WTC11 (cell line): ENCODE measurements at regions not wholly inside any gene's neighbourhood (a gene's known extent, or its start where the extent isn't known, plus 50 kb on each side); places are given as distances from the start of the nearest gene placed in this dataset.

ENCODE experiments used
- ATAC-seq: fragments of 200-7000 bp; cut with Tn5 transposase; 2 replicates; pipeline ENCODE4 v1.10.0; 2021; ENCODE audit warnings: mild to moderate bottlenecking, moderate library complexity
- CTCF ChIA-PET: fragments of 300-600 bp; sonication (Branson Sonifier 250); formaldehyde crosslinking; loops from one replicate; lab custom pipeline; 2021; ENCODE audit warnings: antibody characterized with exemption; lab: Charles Lee
- POLR2A ChIA-PET: fragments of 350-600 bp; sonication (Branson Sonifier 250); formaldehyde crosslinking; loops from one replicate; lab custom pipeline; 2021; ENCODE audit warnings: antibody characterized with exemption; lab: Charles Lee
- DNase-seq: peaks from one replicate; pipeline ENCODE4 v3.0.0; 2021; ENCODE audit warnings: low spot score
- H3K27ac Mint-ChIP-seq: 2 replicates; pipeline ENCODE4 v1.8.0; 2021; ENCODE audit warnings: mixed read lengths
- H3K27me3 Mint-ChIP-seq: 2 replicates; pipeline ENCODE4 v1.8.0; 2021; ENCODE audit warnings: low read depth, mild to moderate bottlenecking, moderate library complexity, mixed read lengths
- H3K36me3 Mint-ChIP-seq: 2 replicates; pipeline ENCODE4 v1.8.0; 2021; ENCODE audit warnings: mixed read lengths
- H3K4me1 Mint-ChIP-seq: 2 replicates; pipeline ENCODE4 v1.8.0; 2022; ENCODE audit warnings: mixed read lengths
- H3K4me3 Mint-ChIP-seq: 2 replicates; pipeline ENCODE4 v1.8.0; 2021; ENCODE audit warnings: mild to moderate bottlenecking, moderate library complexity, mixed read lengths
- H3K9me3 Mint-ChIP-seq: 2 replicates; pipeline ENCODE4 v1.8.0; 2021; ENCODE audit warnings: mixed read lengths
- ELF4 ChIP-seq: sonication (generic); formaldehyde crosslinking; IDR thresholded peaks from 2 replicates; pipeline ENCODE4 v1.8.1; 2022; ENCODE audit warnings: low read depth, mild to moderate bottlenecking, moderate library complexity, missing genetic modification reagents
- FOXJ3 ChIP-seq: sonication (generic); formaldehyde crosslinking; IDR thresholded peaks from 2 replicates; pipeline ENCODE4 v1.9.0; 2021; ENCODE audit warnings: missing genetic modification reagents, mild to moderate bottlenecking, borderline replicate concordance
- FOXK1 ChIP-seq: sonication (generic); formaldehyde crosslinking; IDR thresholded peaks from 2 replicates; pipeline ENCODE4 v1.8.0; 2022; ENCODE audit warnings: mild to moderate bottlenecking, moderate library complexity, missing genetic modification reagents
- GABPB1 ChIP-seq: sonication (generic); formaldehyde crosslinking; IDR thresholded peaks from 2 replicates; pipeline ENCODE4 v1.8.1; 2023; ENCODE audit warnings: mild to moderate bottlenecking, missing genetic modification reagents
- GRHL2 ChIP-seq: fragments of 250-450 bp; sonication (Bioruptor Pico); IDR thresholded peaks from 2 replicates; pipeline ENCODE4 v1.8.0; 2022; ENCODE audit warnings: mild to moderate bottlenecking, moderate library complexity; ENCODE audit not compliant: insufficient replicate concordance, severe bottlenecking
- MXD4 ChIP-seq: fragments of 250-450 bp; sonication (Bioruptor Pico); IDR thresholded peaks from 2 replicates; pipeline ENCODE4 v1.8.0; 2021; ENCODE audit warnings: mild to moderate bottlenecking, moderate library complexity, borderline replicate concordance
- OVOL2 ChIP-seq: fragments of 250-450 bp; sonication (Bioruptor Pico); IDR thresholded peaks from 2 replicates; pipeline ENCODE4 v1.9.0; 2021; ENCODE audit warnings: mild to moderate bottlenecking, borderline replicate concordance
- PRRX2 ChIP-seq: fragments of 250-450 bp; sonication (Bioruptor Pico); IDR thresholded peaks from 2 replicates; pipeline ENCODE4 v1.8.0; 2021; ENCODE audit warnings: mild to moderate bottlenecking
- TP53 ChIP-seq: sonication (generic); formaldehyde crosslinking; IDR thresholded peaks from 2 replicates; pipeline ENCODE4 v1.8.1; 2023; ENCODE audit warnings: mild to moderate bottlenecking, missing genetic modification reagents
- ZNF219 ChIP-seq: sonication (generic); formaldehyde crosslinking; IDR thresholded peaks from 2 replicates; pipeline ENCODE4 v1.8.0; 2023; ENCODE audit warnings: missing genetic modification reagents, mild to moderate bottlenecking, borderline replicate concordance
- TF ChIP-seq, protein P1 (sequence below): sonication (generic); formaldehyde crosslinking; IDR thresholded peaks from 2 replicates; pipeline ENCODE4 v1.8.0; 2022; ENCODE audit warnings: mild to moderate bottlenecking, missing genetic modification reagents
- TF ChIP-seq, protein P2 (sequence below): sonication (generic); formaldehyde crosslinking; IDR thresholded peaks from 2 replicates; pipeline ENCODE4 v1.8.0; 2023; ENCODE audit warnings: missing genetic modification reagents
- TF ChIP-seq, protein P3 (sequence below): fragments of 250-450 bp; sonication (Bioruptor Pico); conservative IDR thresholded peaks from 2 replicates; pipeline ENCODE4 v1.9.0; 2021; ENCODE audit warnings: mild to moderate bottlenecking
- TF ChIP-seq, protein P4 (sequence below): sonication (generic); formaldehyde crosslinking; IDR thresholded peaks from 2 replicates; pipeline ENCODE4 v1.8.1; 2022; ENCODE audit warnings: low read depth, mild to moderate bottlenecking, moderate library complexity, missing genetic modification reagents, borderline replicate concordance
- TF ChIP-seq, protein P5 (sequence below): sonication (generic); formaldehyde crosslinking; IDR thresholded peaks from 2 replicates; pipeline ENCODE4 v1.8.1; 2023; ENCODE audit warnings: mild to moderate bottlenecking, missing genetic modification reagents, borderline replicate concordance

DNA sequence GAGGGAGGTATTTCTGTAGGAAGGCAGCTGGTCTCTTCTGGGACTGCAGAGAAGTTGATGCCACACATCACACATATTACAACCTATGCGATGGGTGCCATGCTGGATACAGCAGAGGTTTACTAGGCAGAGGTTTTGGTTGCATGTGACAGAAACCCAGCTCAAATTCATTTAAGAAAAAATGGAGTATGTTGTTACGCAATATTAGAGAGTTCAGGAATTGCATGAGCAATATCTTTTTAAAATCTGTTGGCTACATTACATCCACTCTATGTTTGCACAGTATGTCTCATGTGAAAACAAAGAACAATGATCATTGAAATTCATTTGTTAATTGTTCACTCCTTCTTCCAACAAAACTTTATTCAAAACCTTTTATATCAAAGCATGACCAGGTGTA, 425.2 kb downstream of the RWDD3 start:
- no peak for ATAC-seq
- Mint-ChIP-seq H3K27me3 (no peaks in the 10 kb centered on the region), H3K27ac (no peak overlapping the region), H3K4me1 (0 out of 2 replicates have a peak, but pooled peaks cover 3% of the 10 kb centered on the region), H3K36me3 (peaks cover 12% of the 10 kb centered on the region; the same call in 1 of the 2 replicates), H3K4me3 (no peak overlapping the region), H3K9me3 (peaks cover 13% of the 10 kb centered on the region)
- no peak for TF ChIP-seq MXD4 (CRISPR knock-in tag)
- TF ChIP-seq OVOL2 (CRISPR knock-in tag): no peak
- TF ChIP-seq GABPB1 (CRISPR knock-in tag): no peak
- TF ChIP-seq, protein P1, sequence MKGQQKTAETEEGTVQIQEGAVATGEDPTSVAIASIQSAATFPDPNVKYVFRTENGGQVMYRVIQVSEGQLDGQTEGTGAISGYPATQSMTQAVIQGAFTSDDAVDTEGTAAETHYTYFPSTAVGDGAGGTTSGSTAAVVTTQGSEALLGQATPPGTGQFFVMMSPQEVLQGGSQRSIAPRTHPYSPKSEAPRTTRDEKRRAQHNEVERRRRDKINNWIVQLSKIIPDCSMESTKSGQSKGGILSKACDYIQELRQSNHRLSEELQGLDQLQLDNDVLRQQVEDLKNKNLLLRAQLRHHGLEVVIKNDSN (CRISPR knock-in tag): no peak
- TF ChIP-seq FOXJ3 (CRISPR knock-in tag): no peak
- no peak for TF ChIP-seq TP53 (CRISPR knock-in tag)
- TF ChIP-seq ZNF219 (CRISPR knock-in tag): no peak
- TF ChIP-seq, protein P2, sequence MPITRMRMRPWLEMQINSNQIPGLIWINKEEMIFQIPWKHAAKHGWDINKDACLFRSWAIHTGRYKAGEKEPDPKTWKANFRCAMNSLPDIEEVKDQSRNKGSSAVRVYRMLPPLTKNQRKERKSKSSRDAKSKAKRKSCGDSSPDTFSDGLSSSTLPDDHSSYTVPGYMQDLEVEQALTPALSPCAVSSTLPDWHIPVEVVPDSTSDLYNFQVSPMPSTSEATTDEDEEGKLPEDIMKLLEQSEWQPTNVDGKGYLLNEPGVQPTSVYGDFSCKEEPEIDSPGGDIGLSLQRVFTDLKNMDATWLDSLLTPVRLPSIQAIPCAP (CRISPR knock-in tag): no peak
- TF ChIP-seq FOXK1: no peak
- TF ChIP-seq, protein P3, sequence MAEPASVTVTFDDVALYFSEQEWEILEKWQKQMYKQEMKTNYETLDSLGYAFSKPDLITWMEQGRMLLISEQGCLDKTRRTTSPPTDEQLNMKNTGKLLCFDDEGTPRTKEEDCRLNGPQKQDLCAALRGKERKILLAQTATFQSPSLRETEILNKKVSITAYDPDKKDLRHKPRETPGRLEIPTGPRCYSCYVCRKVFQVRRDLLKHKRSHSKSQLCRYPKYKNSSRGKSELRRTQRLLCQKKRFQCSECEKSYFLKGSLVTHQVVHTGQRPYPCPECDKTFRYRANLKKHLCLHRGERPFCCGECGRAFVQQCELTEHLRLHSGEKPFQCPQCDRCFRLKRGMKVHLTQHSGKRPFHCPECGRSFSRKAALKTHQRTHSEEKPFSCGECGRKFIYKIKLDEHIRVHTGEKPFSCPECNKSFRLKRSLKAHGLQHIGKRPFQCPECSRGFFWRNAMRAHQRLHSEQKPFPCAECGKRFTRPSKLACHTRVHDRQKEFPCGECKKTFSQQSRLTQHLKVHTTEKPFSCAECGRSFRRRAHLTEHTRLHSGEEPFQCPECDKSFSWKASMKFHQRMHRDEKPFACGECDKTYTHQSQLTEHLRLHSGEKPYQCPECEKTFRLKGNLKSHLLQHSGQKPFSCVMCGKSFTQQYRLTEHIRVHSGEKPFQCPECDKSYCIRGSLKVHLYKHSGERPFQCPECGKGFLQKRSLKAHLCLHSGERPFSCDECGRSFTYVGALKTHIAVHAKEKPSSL (CRISPR knock-in tag): no peak
- no peak for TF ChIP-seq PRRX2 (CRISPR knock-in tag)
- TF ChIP-seq ELF4: no peak
- no peak for TF ChIP-seq GRHL2 (CRISPR knock-in tag)
- no peak for DNase-seq
- CTCF ChIA-PET: no interaction called here
- POLR2A ChIA-PET: no interaction called here

DNA sequence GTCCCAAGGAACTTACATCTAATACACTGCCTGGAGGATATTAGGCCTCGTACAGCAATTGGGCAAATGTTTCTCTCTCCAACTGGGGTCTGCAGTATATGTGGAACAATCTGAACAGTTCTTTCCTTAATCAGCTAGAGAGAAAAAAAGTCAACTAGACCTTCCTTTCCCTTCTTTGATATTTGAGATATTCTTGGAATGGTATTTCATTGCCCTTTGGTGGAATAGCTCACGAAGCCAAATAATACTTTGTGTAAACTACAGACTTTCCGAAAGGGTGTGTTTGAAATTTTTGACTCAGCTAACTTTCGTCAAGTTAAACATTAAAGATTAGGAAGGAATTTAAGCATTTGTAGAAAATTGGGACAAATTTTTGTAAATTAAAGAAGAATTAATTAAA, 425.6 kb downstream of the RWDD3 start:
- H3K4me3 Mint-ChIP-seq: no peak overlapping the region
- no peak for DNase-seq

More for the DNA sequence above, 425.6 kb downstream of the RWDD3 start:
- peaks cover 14% of the 10 kb centered on the region for H3K36me3 Mint-ChIP-seq
- no peak overlapping the region for H3K27ac Mint-ChIP-seq
- TF ChIP-seq PRRX2 (CRISPR knock-in tag) (no peak), MXD4 (CRISPR knock-in tag) (no peak)
- TF ChIP-seq, protein P4, sequence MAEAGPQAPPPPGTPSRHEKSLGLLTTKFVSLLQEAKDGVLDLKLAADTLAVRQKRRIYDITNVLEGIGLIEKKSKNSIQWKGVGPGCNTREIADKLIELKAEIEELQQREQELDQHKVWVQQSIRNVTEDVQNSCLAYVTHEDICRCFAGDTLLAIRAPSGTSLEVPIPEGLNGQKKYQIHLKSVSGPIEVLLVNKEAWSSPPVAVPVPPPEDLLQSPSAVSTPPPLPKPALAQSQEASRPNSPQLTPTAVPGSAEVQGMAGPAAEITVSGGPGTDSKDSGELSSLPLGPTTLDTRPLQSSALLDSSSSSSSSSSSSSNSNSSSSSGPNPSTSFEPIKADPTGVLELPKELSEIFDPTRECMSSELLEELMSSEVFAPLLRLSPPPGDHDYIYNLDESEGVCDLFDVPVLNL (CRISPR knock-in tag): no peak
- TF ChIP-seq, protein P5, sequence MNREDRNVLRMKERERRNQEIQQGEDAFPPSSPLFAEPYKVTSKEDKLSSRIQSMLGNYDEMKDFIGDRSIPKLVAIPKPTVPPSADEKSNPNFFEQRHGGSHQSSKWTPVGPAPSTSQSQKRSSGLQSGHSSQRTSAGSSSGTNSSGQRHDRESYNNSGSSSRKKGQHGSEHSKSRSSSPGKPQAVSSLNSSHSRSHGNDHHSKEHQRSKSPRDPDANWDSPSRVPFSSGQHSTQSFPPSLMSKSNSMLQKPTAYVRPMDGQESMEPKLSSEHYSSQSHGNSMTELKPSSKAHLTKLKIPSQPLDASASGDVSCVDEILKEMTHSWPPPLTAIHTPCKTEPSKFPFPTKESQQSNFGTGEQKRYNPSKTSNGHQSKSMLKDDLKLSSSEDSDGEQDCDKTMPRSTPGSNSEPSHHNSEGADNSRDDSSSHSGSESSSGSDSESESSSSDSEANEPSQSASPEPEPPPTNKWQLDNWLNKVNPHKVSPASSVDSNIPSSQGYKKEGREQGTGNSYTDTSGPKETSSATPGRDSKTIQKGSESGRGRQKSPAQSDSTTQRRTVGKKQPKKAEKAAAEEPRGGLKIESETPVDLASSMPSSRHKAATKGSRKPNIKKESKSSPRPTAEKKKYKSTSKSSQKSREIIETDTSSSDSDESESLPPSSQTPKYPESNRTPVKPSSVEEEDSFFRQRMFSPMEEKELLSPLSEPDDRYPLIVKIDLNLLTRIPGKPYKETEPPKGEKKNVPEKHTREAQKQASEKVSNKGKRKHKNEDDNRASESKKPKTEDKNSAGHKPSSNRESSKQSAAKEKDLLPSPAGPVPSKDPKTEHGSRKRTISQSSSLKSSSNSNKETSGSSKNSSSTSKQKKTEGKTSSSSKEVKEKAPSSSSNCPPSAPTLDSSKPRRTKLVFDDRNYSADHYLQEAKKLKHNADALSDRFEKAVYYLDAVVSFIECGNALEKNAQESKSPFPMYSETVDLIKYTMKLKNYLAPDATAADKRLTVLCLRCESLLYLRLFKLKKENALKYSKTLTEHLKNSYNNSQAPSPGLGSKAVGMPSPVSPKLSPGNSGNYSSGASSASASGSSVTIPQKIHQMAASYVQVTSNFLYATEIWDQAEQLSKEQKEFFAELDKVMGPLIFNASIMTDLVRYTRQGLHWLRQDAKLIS (CRISPR knock-in tag): no peak
- ChIA-PET CTCF (no interaction called here), POLR2A (no interaction called here)
- 0 out of 2 replicates have a peak, but pooled peaks cover 3% of the 10 kb centered on the region for H3K4me1 Mint-ChIP-seq
- H3K9me3 Mint-ChIP-seq: peaks cover 15% of the 10 kb centered on the region
- H3K27me3 Mint-ChIP-seq: no peaks in the 10 kb centered on the region
- ATAC-seq: no peak
